HEK293 (cell line): ENCODE measurements at regions not wholly inside any gene's neighbourhood (a gene's known extent, or its start where the extent isn't known, plus 50 kb on each side); places are given as distances from the start of the nearest gene placed in this dataset.

Source experiments
- CTCF ChIA-PET: fragments of 350-600 bp; formaldehyde crosslinking; extraction: SDS; loops from one replicate; lab custom pipeline; 2021; ENCODE audit warnings: antibody characterized with exemption; lab: Yijun Ruan, JAX
- POLR2A ChIA-PET: fragments of 300-600 bp; formaldehyde crosslinking; extraction: SDS; loops from one replicate; lab custom pipeline; 2020; ENCODE audit warnings: antibody characterized with exemption, inconsistent platforms; lab: Yijun Ruan, JAX
- H3K27ac ChIP-seq: fragments of 200-500 bp; sonication (Bioruptor generic); 2 replicates; pipeline ENCODE4 v1.5.1; 2014; ENCODE audit warnings: low read depth, low read length, control low read depth, inconsistent platforms; ENCODE audit errors: extremely low read depth
- H3K36me3 ChIP-seq, 2 experiments: fragments of 200-500 bp in 1 of 2; sonication (Bioruptor generic) in 1 of 2; 1 replicate in 1 of 2; 2 replicates in 1 of 2; pipeline ENCODE4 v1.5.1; 2014 to 2017; ENCODE audit warnings: inconsistent platforms in 2 of 2, low read length in 2 of 2; ENCODE audit not compliant: control insufficient read depth in 2 of 2, insufficient read depth in 1 of 2
- H3K4me1 ChIP-seq: fragments of 200-500 bp; sonication (Bioruptor generic); 2 replicates; pipeline ENCODE4 v1.5.1; 2014; ENCODE audit warnings: mild to moderate bottlenecking, low read length, inconsistent platforms; ENCODE audit not compliant: control insufficient read depth, insufficient read depth
- H3K4me3 ChIP-seq: 2 replicates; pipeline ENCODE4 v1.5.1; 2011; ENCODE audit warnings: low read depth, mild to moderate bottlenecking, control low read depth, low read length, moderate library complexity
- H3K9me3 ChIP-seq: fragments of 200-500 bp; sonication (Bioruptor generic); 2 replicates; pipeline ENCODE4 v1.5.1; 2014; ENCODE audit warnings: low read depth, low read length, inconsistent platforms; ENCODE audit not compliant: control insufficient read depth, insufficient read depth
- BCL11A ChIP-seq: fragments of 450-650 bp; formaldehyde crosslinking; IDR thresholded peaks from 2 replicates; pipeline ENCODE4 v1.5.1; 2016; ENCODE audit warnings: low read depth, missing biosample characterization, missing genetic modification characterization
- GLIS1 ChIP-seq: fragments of 450-650 bp; formaldehyde crosslinking; IDR thresholded peaks from 2 replicates; pipeline ENCODE4 v1.5.1; 2016; ENCODE audit warnings: missing biosample characterization, missing genetic modification characterization
- KLF9 ChIP-seq: fragments of 450-650 bp; formaldehyde crosslinking; IDR thresholded peaks from 2 replicates; pipeline ENCODE4 v1.5.1; 2016; ENCODE audit warnings: missing biosample characterization, missing genetic modification characterization, low read depth
- MYNN ChIP-seq: fragments of 450-650 bp; formaldehyde crosslinking; IDR thresholded peaks from 2 replicates; pipeline ENCODE4 v1.5.1; 2016; ENCODE audit warnings: missing biosample characterization, missing genetic modification characterization, borderline replicate concordance
- OVOL3 ChIP-seq: fragments of 450-650 bp; formaldehyde crosslinking; IDR thresholded peaks from 2 replicates; pipeline ENCODE4 v1.5.1; 2016; ENCODE audit warnings: missing biosample characterization, missing genetic modification characterization
- SETDB1 ChIP-seq: IDR thresholded peaks from one replicate; pipeline ENCODE4 v1.6.1; 2017; ENCODE audit warnings: mild to moderate bottlenecking, low read length, moderate library complexity, mixed read lengths; ENCODE audit not compliant: insufficient read length
- ZBTB11 ChIP-seq: fragments of 450-650 bp; formaldehyde crosslinking; conservative IDR thresholded peaks from 2 replicates; pipeline ENCODE4 v1.5.1; 2016; ENCODE audit warnings: low read depth, missing biosample characterization, missing genetic modification characterization
- ZNF112 ChIP-seq: fragments of 450-650 bp; formaldehyde crosslinking; IDR thresholded peaks from 2 replicates; pipeline ENCODE4 v1.5.0; 2017; ENCODE audit warnings: missing biosample characterization, missing genetic modification characterization
- ZNF175 ChIP-seq: fragments of 450-650 bp; formaldehyde crosslinking; IDR thresholded peaks from 2 replicates; pipeline ENCODE4 v1.5.1; 2016; ENCODE audit warnings: missing biosample characterization, missing genetic modification characterization
- ZNF202 ChIP-seq: fragments of 450-650 bp; formaldehyde crosslinking; IDR thresholded peaks from 2 replicates; pipeline ENCODE4 v1.5.1; 2016; ENCODE audit warnings: missing biosample characterization, missing genetic modification characterization, borderline replicate concordance
- ZNF292 ChIP-seq: fragments of 450-650 bp; formaldehyde crosslinking; IDR thresholded peaks from 2 replicates; pipeline ENCODE4 v1.5.1; 2016; ENCODE audit warnings: low read depth, missing biosample characterization, missing genetic modification characterization, borderline replicate concordance
- ZNF341 ChIP-seq: fragments of 450-650 bp; formaldehyde crosslinking; IDR thresholded peaks from 2 replicates; pipeline ENCODE4; 2016; ENCODE audit warnings: low read depth, missing biosample characterization, missing genetic modification characterization
- ZNF404 ChIP-seq: fragments of 450-650 bp; formaldehyde crosslinking; IDR thresholded peaks from 2 replicates; pipeline ENCODE4 v1.5.1; 2017; ENCODE audit warnings: missing biosample characterization, missing genetic modification characterization
- ZNF426 ChIP-seq: fragments of 450-650 bp; formaldehyde crosslinking; IDR thresholded peaks from 2 replicates; pipeline ENCODE4 v1.5.1; 2017; ENCODE audit warnings: missing biosample characterization, missing genetic modification characterization, mild to moderate bottlenecking, inconsistent platforms, moderate library complexity
- ZNF518A ChIP-seq: fragments of 450-650 bp; formaldehyde crosslinking; conservative IDR thresholded peaks from 2 replicates; pipeline ENCODE4 v1.5.1; 2016; ENCODE audit warnings: low read depth, missing biosample characterization, missing genetic modification characterization
- ZNF558 ChIP-seq: fragments of 450-650 bp; formaldehyde crosslinking; IDR thresholded peaks from 2 replicates; pipeline ENCODE4 v1.5.1; 2016; ENCODE audit warnings: missing biosample characterization, missing genetic modification characterization
- ZNF621 ChIP-seq: fragments of 450-650 bp; formaldehyde crosslinking; IDR thresholded peaks from 2 replicates; pipeline ENCODE4 v1.5.1; 2017; ENCODE audit warnings: missing biosample characterization, missing genetic modification characterization
- ZNF626 ChIP-seq: fragments of 450-650 bp; sonication (Bioruptor Pico); formaldehyde crosslinking; IDR thresholded peaks from 2 replicates; pipeline ENCODE4 v1.5.1; 2018; ENCODE audit warnings: missing biosample characterization, missing genetic modification characterization, inconsistent platforms
- ZNF670 ChIP-seq: fragments of 450-650 bp; formaldehyde crosslinking; IDR thresholded peaks from 2 replicates; pipeline ENCODE4 v1.5.1; 2016; ENCODE audit warnings: missing biosample characterization, missing genetic modification characterization, low read depth
- ZNF692 ChIP-seq: fragments of 450-650 bp; formaldehyde crosslinking; IDR thresholded peaks from 2 replicates; pipeline ENCODE4 v1.5.1; 2016; ENCODE audit warnings: missing biosample characterization, missing genetic modification characterization
- TF ChIP-seq, protein P1 (sequence below): fragments of 450-650 bp; formaldehyde crosslinking; IDR thresholded peaks from 2 replicates; pipeline ENCODE4 v1.5.1; 2016; ENCODE audit warnings: missing biosample characterization, missing genetic modification characterization

- Histone ChIP-seq H3K36me3 (no peaks in the 10 kb centered on the region), H3K27ac (no peak overlapping the region), H3K4me1 (no peaks in the 10 kb centered on the region), H3K4me3 (no peak overlapping the region), H3K9me3 (no peaks in the 10 kb centered on the region)
- CTCF ChIA-PET = interaction anchor here (0.6 kb wide), 1 partner anchor 769 kb away, joined by 3 read pairs; no protein-coding TSS in a partner anchor
- TF ChIP-seq ZNF670 (tag by site-specific recombination) (no peak), ZNF692 (tag by site-specific recombination) (no peak), ZNF626 (no peak), MYNN (no peak), ZNF112 (tag by site-specific recombination) (no peak), ZNF202 (no peak), ZNF292 (no peak)
- POLR2A ChIA-PET = no interaction called here
These were observed 550.1 kb upstream of the NRP1 start for GRCh38 chr10:33884604-33885003.

- CTCF ChIA-PET = no interaction called here
- Histone ChIP-seq H3K36me3 (no peaks in the 10 kb centered on the region), H3K9me3 (no peaks in the 10 kb centered on the region), H3K27ac (no peak overlapping the region), H3K4me1 (no peaks in the 10 kb centered on the region; the same call in 1 of the 2 replicates), H3K4me3 (no peak overlapping the region)
- no peak for TF ChIP-seq ZNF341 (tag by site-specific recombination)
- POLR2A ChIA-PET = no interaction called here
These were observed 549.4 kb upstream of the NRP1 start for GRCh38 chr10:33883881-33884280.

GRCh38 chr10:33882996-33883395 lies 548.5 kb upstream of the NRP1 start:
- Histone ChIP-seq H3K36me3 (no peaks in the 10 kb centered on the region), H3K27ac (no peak overlapping the region), H3K4me3 (no peak overlapping the region), H3K9me3 (no peaks in the 10 kb centered on the region), H3K4me1 (peaks cover 7% of the 10 kb centered on the region)
- POLR2A ChIA-PET = no interaction called here
- CTCF ChIA-PET = no interaction called here
- no peak for TF ChIP-seq MYNN
- no peak for TF ChIP-seq ZNF426 (tag by site-specific recombination)
- TF ChIP-seq ZNF175 (tag by site-specific recombination) = no peak
- TF ChIP-seq BCL11A (tag by site-specific recombination) = no peak
- TF ChIP-seq ZNF404 = no peak
- no peak for TF ChIP-seq SETDB1
- TF ChIP-seq ZNF621 (tag by site-specific recombination) = no peak
- no peak for TF ChIP-seq KLF9 (tag by site-specific recombination)
- no peak for TF ChIP-seq ZBTB11
- TF ChIP-seq ZNF558 (tag by site-specific recombination) = no peak
- TF ChIP-seq GLIS1 = no peak
- no peak for TF ChIP-seq OVOL3 (tag by site-specific recombination)
- TF ChIP-seq, protein P1, sequence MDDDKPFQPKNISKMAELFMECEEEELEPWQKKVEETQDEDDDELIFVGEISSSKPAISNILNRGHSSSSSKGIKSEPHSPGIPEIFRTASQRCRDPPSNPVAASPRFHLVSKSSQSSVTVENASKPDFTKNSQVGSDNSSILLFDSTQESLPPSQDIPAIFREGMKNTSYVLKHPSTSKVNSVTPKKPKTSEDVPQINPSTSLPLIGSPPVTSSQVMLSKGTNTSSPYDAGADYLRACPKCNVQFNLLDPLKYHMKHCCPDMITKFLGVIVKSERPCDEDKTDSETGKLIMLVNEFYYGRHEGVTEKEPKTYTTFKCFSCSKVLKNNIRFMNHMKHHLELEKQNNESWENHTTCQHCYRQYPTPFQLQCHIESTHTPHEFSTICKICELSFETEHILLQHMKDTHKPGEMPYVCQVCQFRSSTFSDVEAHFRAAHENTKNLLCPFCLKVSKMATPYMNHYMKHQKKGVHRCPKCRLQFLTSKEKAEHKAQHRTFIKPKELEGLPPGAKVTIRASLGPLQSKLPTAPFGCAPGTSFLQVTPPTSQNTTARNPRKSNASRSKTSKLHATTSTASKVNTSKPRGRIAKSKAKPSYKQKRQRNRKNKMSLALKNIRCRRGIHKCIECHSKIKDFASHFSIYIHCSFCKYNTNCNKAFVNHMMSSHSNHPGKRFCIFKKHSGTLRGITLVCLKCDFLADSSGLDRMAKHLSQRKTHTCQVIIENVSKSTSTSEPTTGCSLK = no peak
- no peak for TF ChIP-seq ZNF518A (tag by site-specific recombination)
